ENCODE measurements at regions not wholly inside any gene's neighbourhood (a gene's known extent, or its start where the extent isn't known, plus 50 kb on each side); places are given as distances from the start of the nearest gene placed in this dataset.

DNA sequence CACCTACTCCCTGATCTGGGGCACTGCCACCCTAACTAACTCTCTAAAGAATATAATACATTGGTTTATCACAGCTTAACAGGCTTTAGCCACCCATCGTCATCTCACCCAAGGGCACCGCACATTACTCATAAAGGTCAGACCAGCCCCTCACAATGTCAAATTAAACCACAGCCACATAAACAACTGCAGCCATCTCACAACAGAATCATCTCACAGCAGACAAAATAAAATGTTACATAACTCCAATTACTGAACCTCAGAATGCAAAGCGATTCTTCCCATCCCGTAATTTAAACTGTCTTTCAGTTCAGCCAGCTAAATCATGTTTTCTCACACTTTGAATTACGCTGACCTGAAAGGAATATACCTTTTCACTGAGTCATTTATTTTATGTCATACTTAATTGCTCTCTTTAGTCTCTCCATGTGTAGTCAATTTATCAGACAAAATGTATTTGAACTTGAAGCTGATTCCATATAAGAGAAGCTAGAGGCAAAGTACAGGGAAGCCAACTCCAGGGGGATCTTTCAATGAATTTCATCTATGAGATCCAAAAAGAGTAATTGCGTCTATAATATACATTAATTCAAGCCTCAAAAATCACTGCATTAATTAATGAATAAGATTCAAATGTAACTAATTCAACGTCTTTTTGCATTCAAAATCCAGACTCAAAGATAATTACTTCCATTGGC lies 96.9 kb upstream of the NEBL start:
- Histone ChIP-seq H3K9me3 (ENCODE audit: control insufficient read depth in 2 of 3, insufficient read depth in 1 of 3, low read length in 3 of 3) (no peaks in the 10 kb centered on the region), H3K36me3 (ENCODE audit: control insufficient read depth in 2 of 3, insufficient read depth in 3 of 3, low read length in 3 of 3) (no peaks in the 10 kb centered on the region), H3K27ac (ENCODE audit: low read depth in 2 of 2, low read length in 2 of 2) (no peak overlapping the region), H3K4me3 (ENCODE audit: low read length in 3 of 3) (no peak overlapping the region), H3K9ac (ENCODE audit: low read length in 3 of 3) (no peak overlapping the region), H3K27me3 (ENCODE audit: control insufficient read depth, insufficient read depth, low read length) (no peaks in the 10 kb centered on the region), H3K4me1 (ENCODE audit: control insufficient read depth in 2 of 3, insufficient read depth in 2 of 3, low read depth in 1 of 3, low read length in 3 of 3) (no peaks in the 10 kb centered on the region)
- intact Hi-C loops (cut with DNase I): no loop called here
- FAIRE-seq (no peak), DNase-seq (no peak)
- TF ChIP-seq, protein P1, sequence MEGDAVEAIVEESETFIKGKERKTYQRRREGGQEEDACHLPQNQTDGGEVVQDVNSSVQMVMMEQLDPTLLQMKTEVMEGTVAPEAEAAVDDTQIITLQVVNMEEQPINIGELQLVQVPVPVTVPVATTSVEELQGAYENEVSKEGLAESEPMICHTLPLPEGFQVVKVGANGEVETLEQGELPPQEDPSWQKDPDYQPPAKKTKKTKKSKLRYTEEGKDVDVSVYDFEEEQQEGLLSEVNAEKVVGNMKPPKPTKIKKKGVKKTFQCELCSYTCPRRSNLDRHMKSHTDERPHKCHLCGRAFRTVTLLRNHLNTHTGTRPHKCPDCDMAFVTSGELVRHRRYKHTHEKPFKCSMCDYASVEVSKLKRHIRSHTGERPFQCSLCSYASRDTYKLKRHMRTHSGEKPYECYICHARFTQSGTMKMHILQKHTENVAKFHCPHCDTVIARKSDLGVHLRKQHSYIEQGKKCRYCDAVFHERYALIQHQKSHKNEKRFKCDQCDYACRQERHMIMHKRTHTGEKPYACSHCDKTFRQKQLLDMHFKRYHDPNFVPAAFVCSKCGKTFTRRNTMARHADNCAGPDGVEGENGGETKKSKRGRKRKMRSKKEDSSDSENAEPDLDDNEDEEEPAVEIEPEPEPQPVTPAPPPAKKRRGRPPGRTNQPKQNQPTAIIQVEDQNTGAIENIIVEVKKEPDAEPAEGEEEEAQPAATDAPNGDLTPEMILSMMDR (IDR thresholded peaks at IDR 0.05; ENCODE audit: borderline replicate concordance, extremely low read depth, insufficient read depth): no peak

DNA sequence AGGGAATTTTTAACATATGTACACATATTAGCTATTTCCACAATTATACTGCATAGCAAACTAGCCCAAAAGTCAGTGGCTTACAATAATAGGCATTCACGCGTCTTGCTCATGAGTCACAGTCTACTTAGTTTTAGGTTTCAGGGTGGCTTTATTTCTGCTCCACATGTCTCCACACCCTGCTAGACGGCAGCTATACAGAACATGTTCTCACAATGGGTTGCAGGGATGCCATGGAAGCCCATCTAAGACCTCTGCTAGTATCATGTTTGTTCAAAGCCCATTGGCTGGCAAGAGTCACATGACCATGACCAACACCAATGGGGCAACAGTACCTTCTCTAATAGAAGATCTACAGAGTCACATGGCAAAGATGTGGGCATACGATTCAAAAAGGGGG lies 96.3 kb upstream of the NEBL start:
- Histone ChIP-seq H3K9ac (ENCODE audit: low read length in 3 of 3) (no peak overlapping the region), H3K36me3 (ENCODE audit: control insufficient read depth in 2 of 3, insufficient read depth in 3 of 3, low read length in 3 of 3) (no peaks in the 10 kb centered on the region), H3K27ac (ENCODE audit: low read depth in 2 of 2, low read length in 2 of 2) (no peak overlapping the region), H3K4me3 (ENCODE audit: low read length in 3 of 3) (no peak overlapping the region), H3K4me1 (ENCODE audit: control insufficient read depth in 2 of 3, insufficient read depth in 2 of 3, low read depth in 1 of 3, low read length in 3 of 3) (no peaks in the 10 kb centered on the region), H3K27me3 (ENCODE audit: control insufficient read depth, insufficient read depth, low read length) (no peaks in the 10 kb centered on the region), H3K9me3 (ENCODE audit: control insufficient read depth in 2 of 3, insufficient read depth in 1 of 3, low read length in 3 of 3) (no peaks in the 10 kb centered on the region)
- intact Hi-C loops (cut with DNase I): no loop called here
- no peak for DNase-seq
- no peak for FAIRE-seq
- TF ChIP-seq, protein P1 (IDR thresholded peaks at IDR 0.05; ENCODE audit: borderline replicate concordance, extremely low read depth, insufficient read depth): no peak

DNA sequence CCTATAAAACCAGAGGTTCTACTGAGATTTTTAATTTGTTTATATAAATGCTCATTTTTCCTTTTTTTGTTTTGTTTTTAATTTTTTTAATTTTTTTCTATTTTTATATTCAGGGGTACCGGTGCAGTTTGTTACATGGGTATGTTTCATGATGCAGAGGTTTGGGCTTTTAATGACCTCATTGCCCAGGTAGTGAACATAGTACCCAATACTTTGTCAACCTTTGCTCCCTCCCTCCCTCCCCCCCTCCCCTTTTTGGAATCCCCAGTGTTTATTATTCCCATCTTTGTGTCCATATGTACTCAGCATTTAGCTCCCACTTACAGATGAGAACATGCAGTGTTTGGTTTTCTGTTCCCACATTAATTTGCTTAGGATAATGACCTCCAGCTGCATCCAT lies 94.4 kb upstream of the NEBL start:
- DNase-seq: no peak
- intact Hi-C loops (cut with DNase I): no loop called here
- peaks cover 0 to 1% (median 0%) of the 10 kb centered on the region in 3 donors for H3K9me3 ChIP-seq (ENCODE audit: control insufficient read depth in 2 of 3, insufficient read depth in 1 of 3, low read length in 3 of 3)
- H3K9ac ChIP-seq (ENCODE audit: low read length in 3 of 3): no peak overlapping the region
- no peaks in the 10 kb centered on the region for H3K4me1 ChIP-seq (ENCODE audit: control insufficient read depth in 2 of 3, insufficient read depth in 2 of 3, low read depth in 1 of 3, low read length in 3 of 3)
- H3K27me3 ChIP-seq (ENCODE audit: control insufficient read depth, insufficient read depth, low read length): no peaks in the 10 kb centered on the region
- no peak overlapping the region for H3K27ac ChIP-seq (ENCODE audit: low read depth in 2 of 2, low read length in 2 of 2)
- no peak overlapping the region for H3K4me3 ChIP-seq (ENCODE audit: low read length in 3 of 3)
- H3K36me3 ChIP-seq (ENCODE audit: control insufficient read depth in 2 of 3, insufficient read depth in 3 of 3, low read length in 3 of 3): no peaks in the 10 kb centered on the region
- no peak for FAIRE-seq
- TF ChIP-seq, protein P1 (IDR thresholded peaks at IDR 0.05; ENCODE audit: borderline replicate concordance, extremely low read depth, insufficient read depth): no peak

GRCh38 chr10:20990604-20991003 lies 93.5 kb upstream of the NEBL start:
- no peak for FAIRE-seq
- no peak for DNase-seq
- Histone ChIP-seq H3K9me3 (ENCODE audit: control insufficient read depth in 2 of 3, insufficient read depth in 1 of 3, low read length in 3 of 3) (peaks cover 0 to 1% (median 0%) of the 10 kb centered on the region in 3 donors), H3K36me3 (ENCODE audit: control insufficient read depth in 2 of 3, insufficient read depth in 3 of 3, low read length in 3 of 3) (no peaks in the 10 kb centered on the region), H3K4me3 (ENCODE audit: low read length in 3 of 3) (no peak overlapping the region), H3K27me3 (ENCODE audit: control insufficient read depth, insufficient read depth, low read length) (no peaks in the 10 kb centered on the region), H3K9ac (ENCODE audit: low read length in 3 of 3) (no peak overlapping the region), H3K4me1 (ENCODE audit: control insufficient read depth in 2 of 3, insufficient read depth in 2 of 3, low read depth in 1 of 3, low read length in 3 of 3) (peaks cover 0 to 6% (median 0%) of the 10 kb centered on the region in 3 donors), H3K27ac (ENCODE audit: low read depth in 2 of 2, low read length in 2 of 2) (no peak overlapping the region)
- TF ChIP-seq, protein P1 (IDR thresholded peaks at IDR 0.05; ENCODE audit: borderline replicate concordance, extremely low read depth, insufficient read depth): no peak
- intact Hi-C loops (cut with DNase I): no loop called here
